Endodermal cell (in vitro differentiated cells): ENCODE measurements at regions not wholly inside any gene's neighbourhood (a gene's known extent, or its start where the extent isn't known, plus 50 kb on each side); places are given as distances from the start of the nearest gene placed in this dataset.
"Not testable (repeated sequence)": the region's sequence is repeated elsewhere in the genome, so short reads cannot be mapped to it uniquely, and the experiment has no call there.

Experiments
- DNase-seq: peaks from one replicate; pipeline ENCODE4 v3.0.0-alpha.2; 2017
- H3K27ac ChIP-seq: 2 replicates; pipeline ENCODE4 v1.5.1; 2013; ENCODE audit warnings: mild to moderate bottlenecking, low read depth, low read length, moderate library complexity
- H3K27me3 ChIP-seq: 2 replicates; pipeline ENCODE4 v1.6.1; 2013; ENCODE audit warnings: mild to moderate bottlenecking, low read length, moderate library complexity; ENCODE audit not compliant: insufficient read depth, control insufficient read depth, poor library complexity, severe bottlenecking
- H3K36me3 ChIP-seq: 2 replicates; pipeline ENCODE4 v1.7.0; 2013; ENCODE audit warnings: mild to moderate bottlenecking, low read length, moderate library complexity; ENCODE audit not compliant: control insufficient read depth, insufficient read depth
- H3K4me1 ChIP-seq: one replicate; pipeline ENCODE4 v1.7.0; 2013; ENCODE audit warnings: low read length; ENCODE audit not compliant: control insufficient read depth, insufficient read depth
- H3K4me3 ChIP-seq: 2 replicates; pipeline ENCODE4 v1.5.1; 2013; ENCODE audit warnings: mild to moderate bottlenecking, low read length, moderate library complexity
- H3K9ac ChIP-seq: 2 replicates; pipeline ENCODE4 v1.6.1; 2013; ENCODE audit warnings: mild to moderate bottlenecking, low read length, moderate library complexity; ENCODE audit not compliant: poor library complexity, severe bottlenecking; ENCODE audit errors: extremely low read depth
- H3K9me3 ChIP-seq: 2 replicates; pipeline ENCODE4 v1.6.1; 2013; ENCODE audit warnings: mild to moderate bottlenecking, low read length, moderate library complexity; ENCODE audit not compliant: control insufficient read depth
- H3K27ac Mint-ChIP-seq: 2 replicates; pipeline ENCODE4 v1.8.0; 2020; ENCODE audit warnings: mixed read lengths
- H3K27me3 Mint-ChIP-seq: 2 replicates; pipeline ENCODE4 v1.8.0; 2021; ENCODE audit warnings: mild to moderate bottlenecking, mixed read lengths; ENCODE audit not compliant: insufficient read depth
- H3K36me3 Mint-ChIP-seq: 2 replicates; pipeline ENCODE4 v1.8.0; 2020; ENCODE audit warnings: low read depth, mixed read lengths
- H3K4me1 Mint-ChIP-seq: 2 replicates; pipeline ENCODE4 v1.8.0; 2020; ENCODE audit warnings: mixed read lengths
- H3K4me3 Mint-ChIP-seq: 2 replicates; pipeline ENCODE4 v1.8.0; 2020; ENCODE audit warnings: mild to moderate bottlenecking, moderate library complexity, mixed read lengths
- H3K9me3 Mint-ChIP-seq: 2 replicates; pipeline ENCODE4 v1.8.0; 2020; ENCODE audit warnings: mild to moderate bottlenecking, mixed read lengths
- WGBS, 2 experiments: methylation state at CpG; one replicate each; pipeline versions ENCODE4 v1.1.5 to v1.1.7; 2013; ENCODE audit warnings: missing lambda C conversion rate in 2 of 2, mixed read lengths in 1 of 2; ENCODE audit not compliant: insufficient coverage in 1 of 2, insufficient read length in 1 of 2; 5-methylcytosine and 5-hydroxymethylcytosine counted together
- TF ChIP-seq, protein P1 (sequence below): fragments of 200-600 bp; sonication (generic); conservative IDR thresholded peaks from 2 replicates; pipeline ENCODE4 v1.5.0; 2021; ENCODE audit warnings: antibody characterized with exemption, mild to moderate bottlenecking

DNA sequence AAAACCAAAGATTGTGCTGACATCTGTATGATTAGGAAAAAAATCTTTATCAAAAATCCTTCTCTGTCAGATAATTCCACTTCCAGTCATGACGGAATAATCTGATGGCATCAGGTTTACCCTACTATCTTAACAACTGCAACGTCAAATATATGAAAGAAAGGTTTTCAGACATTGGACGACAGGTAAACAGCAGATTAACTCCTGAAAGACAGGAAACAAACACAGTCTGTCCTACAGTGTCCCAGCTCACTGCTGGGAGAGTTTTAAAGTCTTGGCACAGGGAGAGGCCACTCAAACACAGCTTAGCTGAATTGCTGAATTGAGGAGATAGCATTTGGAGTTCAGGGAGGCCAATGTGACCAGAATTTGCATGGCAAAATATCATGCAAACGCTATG, 186.3 kb upstream of the KCTD7 start:
- H3K9me3 ChIP-seq = no peaks in the 10 kb centered on the region
- H3K4me3 ChIP-seq = no peak overlapping the region
- H3K36me3 Mint-ChIP-seq = peaks cover 6% of the 10 kb centered on the region
- no peaks in the 10 kb centered on the region for H3K27me3 Mint-ChIP-seq
- peak overlapping the region; percentile 31 for H3K27ac Mint-ChIP-seq
- TF ChIP-seq, protein P1, sequence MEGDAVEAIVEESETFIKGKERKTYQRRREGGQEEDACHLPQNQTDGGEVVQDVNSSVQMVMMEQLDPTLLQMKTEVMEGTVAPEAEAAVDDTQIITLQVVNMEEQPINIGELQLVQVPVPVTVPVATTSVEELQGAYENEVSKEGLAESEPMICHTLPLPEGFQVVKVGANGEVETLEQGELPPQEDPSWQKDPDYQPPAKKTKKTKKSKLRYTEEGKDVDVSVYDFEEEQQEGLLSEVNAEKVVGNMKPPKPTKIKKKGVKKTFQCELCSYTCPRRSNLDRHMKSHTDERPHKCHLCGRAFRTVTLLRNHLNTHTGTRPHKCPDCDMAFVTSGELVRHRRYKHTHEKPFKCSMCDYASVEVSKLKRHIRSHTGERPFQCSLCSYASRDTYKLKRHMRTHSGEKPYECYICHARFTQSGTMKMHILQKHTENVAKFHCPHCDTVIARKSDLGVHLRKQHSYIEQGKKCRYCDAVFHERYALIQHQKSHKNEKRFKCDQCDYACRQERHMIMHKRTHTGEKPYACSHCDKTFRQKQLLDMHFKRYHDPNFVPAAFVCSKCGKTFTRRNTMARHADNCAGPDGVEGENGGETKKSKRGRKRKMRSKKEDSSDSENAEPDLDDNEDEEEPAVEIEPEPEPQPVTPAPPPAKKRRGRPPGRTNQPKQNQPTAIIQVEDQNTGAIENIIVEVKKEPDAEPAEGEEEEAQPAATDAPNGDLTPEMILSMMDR = no peak
- no peaks in the 10 kb centered on the region for H3K4me1 ChIP-seq
- peaks cover 26% of the 10 kb centered on the region for H3K4me1 Mint-ChIP-seq
- H3K27ac ChIP-seq = no peak overlapping the region
- no peak for DNase-seq
- no peak overlapping the region for H3K4me3 Mint-ChIP-seq
- no peaks in the 10 kb centered on the region for H3K9me3 Mint-ChIP-seq
- 73 to 79% methylated on average over 3 to 4 of the region's 4 CpGs for WGBS, 2 experiments
- no peaks in the 10 kb centered on the region for H3K27me3 ChIP-seq
- H3K9ac ChIP-seq = no peak overlapping the region
- H3K36me3 ChIP-seq = no peaks in the 10 kb centered on the region

DNA sequence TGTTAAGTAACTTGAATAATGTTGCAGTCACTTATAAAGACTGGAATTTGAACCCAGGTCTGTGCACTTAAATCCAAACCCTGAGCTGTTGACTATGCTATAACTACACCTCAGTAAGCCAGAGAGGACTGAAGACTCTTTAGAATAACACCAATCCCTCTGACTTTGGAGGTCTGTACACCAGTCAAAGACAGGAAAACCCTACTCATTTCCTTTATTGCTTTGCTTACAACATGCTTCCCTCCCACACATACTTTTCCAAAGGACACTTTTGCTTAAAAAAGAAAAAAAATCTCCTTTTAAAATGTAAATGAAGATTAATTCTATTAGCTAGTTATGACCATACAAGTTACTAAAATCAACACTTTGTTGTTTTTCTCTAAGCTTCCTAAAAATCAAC, 184.7 kb upstream of the KCTD7 start:
- peaks cover 26% of the 10 kb centered on the region for H3K4me1 Mint-ChIP-seq
- no peak for DNase-seq

DNA sequence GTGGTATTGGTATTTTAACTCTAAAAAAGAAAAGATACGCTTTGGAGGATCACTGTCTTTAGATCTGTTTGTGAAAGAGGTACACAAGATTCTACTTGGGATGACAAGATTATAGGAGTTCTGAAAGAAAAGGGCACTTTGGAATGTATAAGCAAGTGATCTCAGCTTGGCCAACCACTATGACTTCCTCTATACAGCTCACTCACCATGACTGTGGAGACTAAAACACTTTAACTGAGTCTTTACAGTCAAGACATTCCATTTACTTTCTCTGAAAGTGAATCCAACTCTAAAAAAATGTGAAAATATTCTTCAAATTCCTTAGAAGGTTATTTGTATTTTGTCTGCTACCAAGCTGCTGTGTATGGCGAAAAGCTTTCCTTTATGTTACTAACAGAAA, 181.7 kb upstream of the KCTD7 start:
- not testable (repeated sequence) for H3K4me1 ChIP-seq, H3K9me3 Mint-ChIP-seq, H3K9me3 ChIP-seq, H3K27me3 Mint-ChIP-seq, H3K4me3 Mint-ChIP-seq, H3K27me3 ChIP-seq, DNase-seq, H3K27ac ChIP-seq, H3K36me3 ChIP-seq, H3K4me3 ChIP-seq, H3K9ac ChIP-seq
- 98 to 100% methylated on average over 2 of the region's 2 CpGs for WGBS, 2 experiments
- H3K4me1 Mint-ChIP-seq = peaks cover 18% of the 10 kb centered on the region
- peak overlapping the region; percentile 39 for H3K27ac Mint-ChIP-seq
- H3K36me3 Mint-ChIP-seq = peaks cover 16% of the 10 kb centered on the region

More for the DNA sequence above, 184.7 kb upstream of the KCTD7 start:
- no peaks in the 10 kb centered on the region for H3K4me1 ChIP-seq
- H3K9me3 Mint-ChIP-seq = no peaks in the 10 kb centered on the region
- H3K9me3 ChIP-seq = no peaks in the 10 kb centered on the region
- H3K36me3 Mint-ChIP-seq = peaks cover 6% of the 10 kb centered on the region
- H3K4me3 Mint-ChIP-seq = no peak overlapping the region
- no peak overlapping the region for H3K9ac ChIP-seq
- no peak overlapping the region for H3K4me3 ChIP-seq
- TF ChIP-seq, protein P1 = no peak
- H3K27ac Mint-ChIP-seq = no peak overlapping the region
- no peak overlapping the region for H3K27ac ChIP-seq
- H3K36me3 ChIP-seq = no peaks in the 10 kb centered on the region
- H3K27me3 Mint-ChIP-seq = no peaks in the 10 kb centered on the region
- no peaks in the 10 kb centered on the region for H3K27me3 ChIP-seq

DNA sequence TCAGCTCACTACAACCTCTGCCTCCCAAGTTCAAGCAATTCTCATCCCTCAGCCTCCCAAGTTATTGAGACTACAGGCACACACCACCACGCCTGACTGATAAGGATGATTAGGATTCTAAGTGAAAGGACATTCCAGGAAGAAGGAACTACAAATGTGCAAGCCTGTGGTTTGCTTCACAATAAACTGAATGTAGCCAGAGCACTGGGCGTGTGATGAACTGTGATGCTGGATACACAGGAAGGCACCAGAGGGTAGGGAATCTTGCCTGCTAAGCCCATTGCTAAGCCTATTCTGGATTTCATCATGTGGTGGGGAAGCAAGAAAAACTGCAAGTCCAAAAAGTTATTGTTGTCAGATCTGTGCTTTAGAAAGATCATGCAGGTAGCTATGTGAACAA, 177.9 kb upstream of the KCTD7 start:
- WGBS, 2 experiments = 96 to 100% methylated on average over 1 to 2 of the region's 2 CpGs

DNA sequence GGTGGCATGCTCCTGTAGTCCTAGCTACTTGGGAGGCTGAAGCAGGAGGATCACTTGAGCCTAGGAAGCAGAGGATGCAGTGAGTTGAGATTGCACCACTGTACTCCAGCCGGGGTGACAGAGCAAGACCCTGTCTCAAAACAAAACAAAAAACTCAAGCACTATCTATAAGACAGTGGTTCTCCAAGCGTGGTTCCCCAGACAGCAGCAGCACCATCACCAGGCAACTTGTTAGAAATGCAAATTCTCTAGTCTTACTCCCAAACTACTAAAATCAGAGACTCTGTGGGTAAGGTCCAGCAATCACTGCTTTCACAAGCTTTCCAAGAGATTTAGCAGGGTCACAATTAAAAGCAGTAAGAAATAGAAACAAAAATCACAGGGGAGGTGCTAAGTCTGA, 177.0 kb upstream of the KCTD7 start:
- H3K27ac ChIP-seq, H3K4me1 Mint-ChIP-seq, H3K36me3 ChIP-seq, H3K4me3 ChIP-seq, H3K27me3 ChIP-seq, H3K9ac ChIP-seq, H3K4me3 Mint-ChIP-seq, H3K27me3 Mint-ChIP-seq, H3K27ac Mint-ChIP-seq, DNase-seq, H3K4me1 ChIP-seq, H3K9me3 ChIP-seq, H3K9me3 Mint-ChIP-seq: not testable (repeated sequence)
- WGBS, 2 experiments = 71 to 90% methylated on average over 1 to 2 of the region's 2 CpGs
- H3K36me3 Mint-ChIP-seq = peaks cover 16% of the 10 kb centered on the region

More for the DNA sequence above, 177.9 kb upstream of the KCTD7 start:
- H3K4me3 Mint-ChIP-seq, DNase-seq, H3K9me3 Mint-ChIP-seq, H3K27ac ChIP-seq, H3K9ac ChIP-seq, H3K36me3 ChIP-seq, H3K4me1 Mint-ChIP-seq, H3K4me3 ChIP-seq, H3K27ac Mint-ChIP-seq, H3K4me1 ChIP-seq, H3K9me3 ChIP-seq, H3K27me3 Mint-ChIP-seq, H3K27me3 ChIP-seq: not testable (repeated sequence)
- H3K36me3 Mint-ChIP-seq = peaks cover 17% of the 10 kb centered on the region
